G401.6 (cell line): ENCODE measurements at regions not wholly inside any gene's neighbourhood (a gene's known extent, or its start where the extent isn't known, plus 50 kb on each side); places are given as distances from the start of the nearest gene placed in this dataset.

Source experiments
- FAIRE-seq: peaks from 2 replicates; lab custom pipeline; 2012; peaks lifted over from hg19 to GRCh38; lab: Jason Lieb, UNC

GRCh38 chr3:135800071-135800549 lies 165.4 kb upstream of the PPP2R3A start:
- no peak for FAIRE-seq

GRCh38 chr3:135801018-135801417 lies 164.5 kb upstream of the PPP2R3A start:
- no peak for FAIRE-seq

- no peak for FAIRE-seq
These were observed 163.4 kb upstream of the PPP2R3A start for GRCh38 chr3:135802171-135802570.

DNA sequence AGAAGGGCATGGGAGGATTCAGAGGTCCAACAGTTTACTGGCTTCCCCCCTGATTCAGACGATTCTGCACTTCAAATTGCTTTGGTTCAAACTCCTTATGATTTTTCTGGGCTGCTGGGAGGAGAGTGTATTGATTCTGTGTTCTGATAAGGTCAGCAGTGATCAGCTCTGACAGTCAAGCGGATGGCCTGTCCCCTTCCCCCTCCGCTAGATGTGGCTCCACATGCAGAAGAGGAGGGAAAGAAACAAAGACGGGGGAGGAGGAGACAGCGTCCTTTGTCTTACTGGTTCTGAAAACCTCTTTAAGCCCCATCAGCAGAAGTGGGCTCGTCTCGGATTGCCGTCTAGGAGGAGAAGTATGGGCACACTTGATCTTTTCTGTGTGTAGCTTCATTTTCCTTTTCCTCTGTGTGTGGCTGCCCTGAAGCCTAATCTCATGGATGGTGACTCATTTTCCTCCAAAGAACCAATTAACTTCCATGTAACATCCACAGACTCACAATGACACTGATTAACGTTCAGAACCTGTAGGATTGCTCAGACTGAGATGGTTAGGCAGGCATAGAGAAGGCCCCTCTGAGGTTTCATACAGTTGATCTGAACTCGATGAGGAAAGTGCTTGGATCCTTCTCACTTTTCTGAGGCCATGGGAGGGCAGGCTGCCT lies 162.4 kb upstream of the PPP2R3A start:
- FAIRE-seq = no peak

- FAIRE-seq = no peak
These were observed 159.8 kb upstream of the PPP2R3A start for GRCh38 chr3:135805752-135806151.

DNA sequence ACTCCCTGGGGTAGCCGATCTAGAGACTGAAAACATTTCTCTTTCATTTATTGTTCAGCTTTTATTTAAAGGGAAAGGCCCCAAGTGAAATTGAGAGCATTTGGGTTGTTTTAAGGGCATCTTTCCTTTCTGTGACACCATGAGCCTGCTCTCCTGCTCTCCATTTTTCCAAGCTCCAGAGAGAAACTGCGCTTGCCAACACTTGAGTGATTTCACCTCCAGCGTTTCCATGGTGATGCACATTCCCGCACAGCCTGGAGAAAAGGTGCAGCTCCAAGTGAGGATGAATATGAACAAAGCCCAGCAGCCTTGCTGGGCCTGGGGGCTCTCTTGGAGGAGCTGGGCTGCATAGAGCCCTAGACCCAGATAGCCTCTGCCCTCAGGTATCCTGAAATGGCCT lies 159.2 kb upstream of the PPP2R3A start:
- no peak for FAIRE-seq

DNA sequence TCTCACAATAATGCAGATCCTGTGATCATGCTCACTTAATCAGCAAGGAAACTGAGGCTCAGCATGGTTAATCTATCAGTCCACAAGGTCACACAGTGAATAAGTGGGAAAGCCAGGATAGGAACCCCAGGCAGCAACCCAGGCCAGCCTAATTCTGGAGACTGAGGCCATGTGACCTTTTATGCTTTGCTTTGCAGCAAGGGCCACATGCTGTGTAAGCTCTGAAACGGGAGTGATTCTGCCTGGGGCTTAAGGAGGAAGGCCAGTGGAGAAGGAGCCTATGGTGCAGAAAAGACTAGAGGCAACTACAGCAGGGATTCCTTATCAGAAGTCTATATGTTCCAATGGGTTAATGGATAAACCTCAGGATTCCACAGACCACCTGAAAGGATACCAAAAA lies 157.6 kb upstream of the PPP2R3A start:
- no peak for FAIRE-seq

DNA sequence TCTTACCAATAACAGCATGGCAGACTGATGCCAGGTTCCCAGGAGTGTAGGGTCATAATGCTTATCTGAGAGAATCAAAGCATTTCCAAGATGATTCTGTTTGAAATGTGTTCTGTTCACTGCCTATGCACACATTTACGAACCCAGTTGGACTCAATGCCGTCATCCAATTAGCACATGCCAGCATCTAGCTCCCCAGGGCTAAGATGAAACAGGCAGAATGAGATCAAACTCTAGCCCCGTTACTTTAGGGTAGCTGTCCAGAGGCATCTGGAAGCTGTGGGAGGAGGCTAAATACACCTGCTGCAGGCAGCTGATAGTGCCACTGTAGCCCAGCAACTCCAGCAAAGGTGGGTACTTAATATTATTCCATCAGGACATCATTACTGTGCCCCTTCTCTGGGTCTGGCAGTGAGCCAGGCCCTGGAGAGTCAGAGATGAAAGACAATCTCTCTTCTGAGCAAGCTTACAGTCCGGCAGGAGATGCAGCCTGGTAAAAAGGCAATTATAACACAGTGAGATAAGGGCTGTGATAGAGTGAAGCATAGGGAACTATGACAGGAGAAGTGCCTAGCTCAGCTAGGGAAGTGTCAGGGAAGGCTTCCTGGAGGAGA lies 156.4 kb upstream of the PPP2R3A start:
- FAIRE-seq = no peak

DNA sequence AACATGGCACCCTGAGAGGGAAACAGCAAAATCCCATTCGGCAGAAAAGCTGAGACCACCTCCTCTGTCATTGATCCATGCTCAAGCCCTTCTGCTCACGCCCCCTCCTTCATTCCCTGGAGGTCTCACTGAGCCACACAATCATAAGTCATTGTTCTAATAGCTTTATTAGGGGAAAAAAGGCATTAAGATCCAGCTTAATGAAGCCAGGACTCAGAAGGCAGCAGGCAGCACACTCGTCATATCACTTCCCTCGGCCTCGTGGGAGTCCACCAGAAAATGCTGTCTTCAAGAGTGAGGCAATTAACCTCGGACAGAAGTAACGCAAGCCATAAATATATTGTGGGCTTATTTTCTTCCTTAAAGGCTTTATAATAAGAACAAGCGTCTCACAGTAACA lies 153.9 kb upstream of the PPP2R3A start:
- FAIRE-seq = no peak

DNA sequence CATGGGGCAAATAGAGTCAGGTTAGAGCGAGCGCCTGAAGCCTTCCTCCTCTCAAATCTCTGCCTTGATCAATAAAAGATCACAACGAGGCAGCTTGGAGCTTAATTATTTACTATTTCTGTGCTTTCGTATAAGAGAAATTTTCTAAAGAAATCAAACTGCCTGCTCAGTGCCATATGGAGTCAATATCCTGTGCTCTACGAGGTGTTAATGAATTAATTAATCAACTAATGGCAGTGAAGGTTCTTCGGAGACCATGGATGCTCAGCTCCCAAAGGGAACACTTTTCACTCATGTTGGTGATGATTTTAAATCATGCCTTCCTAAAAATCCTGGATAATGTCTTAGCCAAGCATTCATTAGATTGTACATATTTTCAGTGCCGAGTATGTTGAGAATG lies 153.5 kb upstream of the PPP2R3A start:
- no peak for FAIRE-seq

DNA sequence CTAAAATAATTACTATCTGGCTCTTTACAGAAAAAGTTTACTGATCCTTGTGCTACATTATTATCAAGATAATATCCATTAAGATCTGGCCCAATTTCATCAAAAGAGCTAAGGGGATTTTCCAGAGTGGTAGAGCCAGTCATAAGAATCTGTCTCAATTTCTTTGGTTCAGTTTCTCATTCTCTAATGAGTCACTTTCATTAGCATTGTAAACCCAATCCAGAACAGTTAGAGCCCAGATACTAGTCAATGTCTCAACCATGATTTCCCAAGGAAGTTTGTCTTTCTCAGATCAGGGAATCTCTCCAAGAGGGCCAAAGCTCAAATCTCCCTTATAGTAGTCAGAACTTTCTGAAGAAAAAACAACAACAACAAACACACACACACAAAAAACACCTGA lies 131.1 kb upstream of the PPP2R3A start:
- FAIRE-seq = no peak

- FAIRE-seq = no peak
These were observed 127.4 kb upstream of the PPP2R3A start for GRCh38 chr3:135837977-135838631.

DNA sequence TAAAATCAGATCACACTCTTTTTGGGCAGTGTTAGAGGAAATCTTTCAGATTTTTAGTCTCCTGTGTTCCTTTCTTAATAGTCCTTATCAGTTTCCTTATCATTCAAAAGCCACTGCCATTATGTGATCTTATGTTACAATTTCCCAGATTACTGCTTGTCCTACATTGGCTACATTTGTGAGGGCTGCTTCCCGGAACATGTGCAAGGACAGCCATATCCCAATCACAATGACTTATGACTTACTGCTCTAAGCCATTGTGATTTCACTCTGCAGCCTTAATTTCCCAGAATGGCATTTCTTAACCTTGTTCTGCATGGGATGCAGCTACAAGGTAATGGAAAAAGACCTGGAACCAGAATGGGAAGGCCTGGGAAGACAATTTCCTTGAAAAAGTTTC lies 125.1 kb upstream of the PPP2R3A start:
- FAIRE-seq = no peak

DNA sequence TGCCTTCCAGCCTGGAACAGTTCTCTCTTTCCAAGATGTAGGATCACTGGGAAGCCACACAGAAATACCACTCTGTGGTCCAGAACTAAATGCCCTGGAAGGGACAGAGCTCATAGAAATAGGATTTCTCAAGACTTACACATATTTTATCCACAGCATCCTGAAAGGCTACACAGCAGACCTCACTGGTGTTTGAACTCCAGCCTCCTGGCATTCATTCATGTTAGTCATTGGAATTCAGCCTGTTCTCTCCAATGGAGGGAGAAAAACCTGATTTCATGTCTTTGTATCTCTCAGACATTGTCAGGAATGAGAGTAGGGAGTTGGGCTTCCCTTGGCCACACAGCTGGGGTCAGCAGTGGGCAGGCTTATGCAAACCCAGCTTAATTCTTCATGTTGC lies 121.1 kb upstream of the PPP2R3A start:
- FAIRE-seq = no peak

GRCh38 chr3:135848051-135848450 lies 117.5 kb upstream of the PPP2R3A start:
- no peak for FAIRE-seq

DNA sequence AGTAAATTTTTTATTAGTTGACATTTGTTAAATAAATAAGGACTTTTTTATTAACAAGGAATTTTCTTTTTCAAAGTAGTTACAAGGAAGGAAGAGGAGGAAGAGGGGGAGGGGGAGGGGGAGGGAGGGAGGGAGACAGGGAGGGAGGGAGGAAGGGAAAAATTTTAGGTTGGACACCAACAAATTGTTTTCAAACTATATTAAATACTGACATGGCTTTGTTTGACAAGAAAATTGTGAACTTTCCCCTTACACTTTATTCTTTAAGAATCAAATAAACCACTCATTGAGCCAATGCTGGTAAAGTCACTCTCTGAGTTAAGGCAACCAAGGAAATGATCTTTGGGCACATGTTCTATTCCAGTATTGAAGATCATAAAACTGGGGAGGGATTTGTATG lies 115.7 kb upstream of the PPP2R3A start:
- FAIRE-seq = no peak

- no peak for FAIRE-seq
These were observed 114.1 kb upstream of the PPP2R3A start for GRCh38 chr3:135851201-135852081.

DNA sequence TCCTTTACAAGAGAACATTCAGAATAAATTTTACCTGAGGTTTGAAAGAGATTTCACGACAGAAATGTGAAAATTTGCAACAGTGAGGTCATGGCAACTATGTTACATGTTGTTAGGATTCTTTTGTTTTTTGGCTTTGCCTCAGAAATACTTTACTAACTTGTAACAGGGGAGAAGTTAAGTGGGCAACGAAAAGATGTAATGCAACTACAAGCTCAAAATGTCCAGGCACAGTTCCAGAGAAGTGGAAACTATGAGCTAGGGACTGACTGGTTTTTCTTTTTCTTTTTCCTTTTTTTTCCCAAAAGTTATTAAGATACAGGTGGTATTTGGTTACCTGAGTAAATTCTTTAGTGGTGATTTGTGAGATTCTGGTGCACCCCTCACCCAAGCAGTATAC lies 111.5 kb upstream of the PPP2R3A start:
- no peak for FAIRE-seq

DNA sequence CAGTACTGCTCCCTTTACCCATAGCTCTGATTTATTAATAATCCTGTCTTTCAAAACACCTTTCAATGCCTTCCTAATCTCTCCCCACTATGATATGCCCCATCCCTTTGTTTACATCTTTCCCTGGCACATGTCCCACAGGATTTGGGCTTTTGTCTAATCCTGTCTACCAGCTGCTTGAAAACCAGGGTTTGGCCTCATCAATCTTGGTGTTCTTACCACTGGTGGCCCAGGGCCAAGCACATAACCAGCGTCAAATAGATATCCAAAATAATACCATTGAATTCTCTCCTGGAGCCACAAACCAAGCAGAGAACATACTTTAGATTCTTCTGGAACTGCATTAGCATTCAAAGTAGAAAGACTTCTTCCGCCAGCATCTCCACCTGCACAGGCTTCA lies 104.8 kb upstream of the PPP2R3A start:
- FAIRE-seq = no peak

- no peak for FAIRE-seq
These were observed 103.2 kb upstream of the PPP2R3A start for GRCh38 chr3:135862361-135862760.

DNA sequence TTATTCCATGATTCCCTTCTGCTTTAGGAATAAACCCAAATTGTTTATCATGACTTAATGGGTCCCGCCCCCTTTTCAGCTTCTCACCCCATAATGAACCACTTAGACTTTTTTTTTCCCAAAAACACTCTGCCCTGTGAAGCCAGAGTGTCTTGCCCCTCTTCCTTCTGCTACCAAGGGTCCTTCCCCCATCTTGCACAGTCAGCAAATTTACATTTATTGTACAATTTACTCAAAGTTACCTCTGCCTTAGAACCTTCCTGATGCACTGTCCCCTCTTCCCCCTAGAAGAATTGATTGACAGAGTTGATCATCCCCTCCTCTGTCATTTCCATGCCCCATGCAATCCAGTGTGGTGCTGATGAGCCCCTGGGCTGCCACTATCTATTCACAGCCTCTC lies 101.5 kb upstream of the PPP2R3A start:
- no peak for FAIRE-seq

- no peak for FAIRE-seq
These were observed 100.4 kb upstream of the PPP2R3A start for GRCh38 chr3:135865085-135865484.

DNA sequence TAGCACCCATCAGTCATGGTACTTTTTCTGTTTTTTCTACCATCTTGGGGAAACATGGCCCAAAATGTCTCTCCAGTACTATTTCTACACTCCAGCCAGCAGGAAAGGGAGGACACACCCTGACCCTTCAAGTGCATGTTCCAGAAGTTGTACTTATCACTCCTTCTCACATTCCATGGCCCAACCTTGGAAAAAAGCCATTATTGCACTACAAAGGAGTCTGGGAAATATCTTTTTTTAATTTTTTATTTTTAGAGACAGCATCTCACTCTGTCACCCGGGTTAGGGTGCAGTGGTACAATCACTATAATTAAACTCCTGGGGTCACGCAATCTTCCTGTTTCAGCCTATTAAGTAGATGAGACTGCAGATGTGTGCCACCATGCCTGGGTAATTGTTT lies 100.0 kb upstream of the PPP2R3A start:
- no peak for FAIRE-seq
